ENCODE measurements at regions not wholly inside any gene's neighbourhood (a gene's known extent, or its start where the extent isn't known, plus 50 kb on each side); places are given as distances from the start of the nearest gene placed in this dataset.
"Not testable (repeated sequence)": the region's sequence is repeated elsewhere in the genome, so short reads cannot be mapped to it uniquely, and the experiment has no call there.

DNA sequence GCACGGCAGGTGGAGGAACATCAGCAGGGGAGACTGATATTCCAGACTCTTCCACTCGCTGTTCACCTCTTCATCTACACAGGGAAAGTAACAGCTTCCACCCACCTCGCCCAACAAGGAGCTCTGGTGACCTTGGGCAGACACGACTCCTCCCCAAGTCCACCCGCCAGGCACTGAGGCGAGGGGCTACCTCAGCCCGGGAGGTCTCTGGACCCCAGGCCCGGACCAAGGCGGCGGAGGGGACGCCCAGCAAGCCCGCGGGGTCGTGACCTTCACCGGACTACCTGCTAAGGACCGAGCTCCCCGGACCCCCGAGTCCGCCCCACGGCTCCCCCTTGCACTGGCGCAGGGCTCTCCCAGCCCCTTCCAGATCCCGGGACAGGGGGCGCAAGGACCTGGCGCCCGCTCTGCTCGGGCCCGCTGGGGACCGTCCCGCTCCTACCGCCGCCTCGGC is 70.2 kb upstream of the LPCAT1 start:
- WGBS, 3 donors: 6 to 15% (median 7%) methylated on average over 28 to 32 of the region's 32 CpGs
- no peaks in the 10 kb centered on the region for H3K9me3 ChIP-seq
- H3K36me3 ChIP-seq: no peaks in the 10 kb centered on the region
- H3K4me3 ChIP-seq: peak overlapping the region; percentile 56
- TF ChIP-seq EP300 (IDR thresholded peaks at IDR 0.05): no peak
- TF ChIP-seq, protein P1, sequence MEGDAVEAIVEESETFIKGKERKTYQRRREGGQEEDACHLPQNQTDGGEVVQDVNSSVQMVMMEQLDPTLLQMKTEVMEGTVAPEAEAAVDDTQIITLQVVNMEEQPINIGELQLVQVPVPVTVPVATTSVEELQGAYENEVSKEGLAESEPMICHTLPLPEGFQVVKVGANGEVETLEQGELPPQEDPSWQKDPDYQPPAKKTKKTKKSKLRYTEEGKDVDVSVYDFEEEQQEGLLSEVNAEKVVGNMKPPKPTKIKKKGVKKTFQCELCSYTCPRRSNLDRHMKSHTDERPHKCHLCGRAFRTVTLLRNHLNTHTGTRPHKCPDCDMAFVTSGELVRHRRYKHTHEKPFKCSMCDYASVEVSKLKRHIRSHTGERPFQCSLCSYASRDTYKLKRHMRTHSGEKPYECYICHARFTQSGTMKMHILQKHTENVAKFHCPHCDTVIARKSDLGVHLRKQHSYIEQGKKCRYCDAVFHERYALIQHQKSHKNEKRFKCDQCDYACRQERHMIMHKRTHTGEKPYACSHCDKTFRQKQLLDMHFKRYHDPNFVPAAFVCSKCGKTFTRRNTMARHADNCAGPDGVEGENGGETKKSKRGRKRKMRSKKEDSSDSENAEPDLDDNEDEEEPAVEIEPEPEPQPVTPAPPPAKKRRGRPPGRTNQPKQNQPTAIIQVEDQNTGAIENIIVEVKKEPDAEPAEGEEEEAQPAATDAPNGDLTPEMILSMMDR (IDR thresholded peaks at IDR 0.05): no peak
- TF ChIP-seq POLR2A (IDR thresholded peaks at IDR 0.05): no peak
- no peaks in the 10 kb centered on the region for H3K27me3 ChIP-seq
- peak overlapping the region; percentile 72 to 83 for H3K27ac ChIP-seq
- intact Hi-C loops (cut with DNase I): no loop called here
- H3K4me1 ChIP-seq (ENCODE audit: insufficient read depth): peaks cover 4% of the 10 kb centered on the region
- DNase-seq: peak; percentile 27 to 54 (median 43)

- DNase-seq; H3K27ac ChIP-seq; H3K9me3 ChIP-seq; H3K4me3 ChIP-seq; H3K27me3 ChIP-seq; H3K36me3 ChIP-seq; H3K4me1 ChIP-seq (ENCODE audit: insufficient read depth); intact Hi-C loops (cut with DNase I): not testable (repeated sequence)
- 90 to 92% (median 90%) methylated on average over 17 of the region's 17 CpGs for WGBS, 3 donors
These were observed 64.4 kb upstream of the LPCAT1 start for GRCh38 chr5:1588071-1588694.

DNA sequence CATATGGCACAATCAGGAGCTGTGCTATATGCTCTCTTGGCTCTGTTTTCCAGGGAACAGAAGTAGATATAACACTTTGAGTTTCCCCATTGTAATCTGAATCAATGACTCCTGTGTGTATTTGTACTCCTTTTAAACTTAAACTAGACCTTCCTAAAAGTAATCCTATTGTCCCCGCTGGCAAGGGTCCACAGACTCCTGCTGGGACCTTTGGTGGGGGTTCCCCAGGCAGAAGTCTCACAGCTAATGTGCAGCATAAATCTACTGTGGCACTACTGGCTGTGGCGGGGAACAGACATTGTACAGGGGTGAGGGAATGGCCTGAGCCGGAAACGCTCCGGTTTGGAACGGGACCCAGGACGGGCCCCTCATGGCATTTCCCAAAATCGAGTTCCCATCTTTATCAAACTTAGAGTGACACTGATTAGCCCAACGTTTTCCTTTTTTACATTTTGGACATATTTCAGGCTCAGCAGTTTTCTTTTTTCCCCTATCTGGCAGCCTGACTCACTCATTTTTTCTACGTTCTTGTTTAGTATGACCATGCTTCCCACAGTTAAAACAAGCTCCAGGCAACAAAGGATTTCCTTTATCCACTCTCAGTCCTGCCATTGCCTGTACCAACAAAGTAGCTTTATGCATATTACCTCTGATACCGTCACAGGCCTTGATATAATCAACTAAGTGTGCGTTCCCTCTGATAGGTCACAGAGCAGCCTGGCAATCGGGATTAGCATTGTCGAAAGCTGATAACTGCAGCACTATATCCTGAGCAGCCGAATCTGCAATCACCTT is 59.5 kb upstream of the LPCAT1 start:
- H3K9me3 ChIP-seq; H3K4me1 ChIP-seq (ENCODE audit: insufficient read depth); H3K27me3 ChIP-seq; H3K4me3 ChIP-seq; DNase-seq; intact Hi-C loops (cut with DNase I); H3K36me3 ChIP-seq; H3K27ac ChIP-seq: not testable (repeated sequence)
- WGBS, 3 donors: 91 to 93% (median 92%) methylated on average over 15 of the region's 15 CpGs

GRCh38 chr5:1579389-1579788 is 55.6 kb upstream of the LPCAT1 start:
- H3K27ac ChIP-seq; intact Hi-C loops (cut with DNase I); H3K27me3 ChIP-seq; DNase-seq; H3K4me1 ChIP-seq (ENCODE audit: insufficient read depth); H3K9me3 ChIP-seq; H3K4me3 ChIP-seq; H3K36me3 ChIP-seq: not testable (repeated sequence)
- 95 to 98% (median 96%) methylated on average over 5 of the region's 5 CpGs for WGBS, 3 donors

DNA sequence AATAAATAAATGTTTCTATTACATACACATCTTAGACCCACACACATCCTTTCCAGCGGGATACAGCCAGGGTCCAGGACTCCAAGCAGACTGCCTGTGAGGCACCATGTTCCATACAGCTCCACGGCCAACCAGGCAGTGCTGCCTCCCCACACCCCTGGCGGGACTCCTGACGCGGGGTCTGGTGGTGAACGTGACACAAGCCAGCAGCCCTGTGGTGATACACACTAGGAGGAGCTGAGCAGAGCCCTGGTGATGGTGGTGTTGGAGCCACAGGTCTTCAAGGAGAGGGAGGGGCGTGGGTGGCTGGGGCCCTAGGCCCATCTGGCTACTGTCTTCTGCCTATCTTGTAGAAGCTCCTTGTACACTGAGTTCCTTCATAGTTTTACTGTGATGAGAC is 53.1 kb upstream of the LPCAT1 start:
- H3K27me3 ChIP-seq; H3K4me3 ChIP-seq; H3K27ac ChIP-seq; H3K36me3 ChIP-seq; H3K9me3 ChIP-seq; intact Hi-C loops (cut with DNase I); DNase-seq; H3K4me1 ChIP-seq (ENCODE audit: insufficient read depth): not testable (repeated sequence)
- 78 to 89% (median 85%) methylated on average over 7 of the region's 7 CpGs for WGBS, 3 donors

- H3K9me3 ChIP-seq; intact Hi-C loops (cut with DNase I); H3K4me3 ChIP-seq; H3K4me1 ChIP-seq (ENCODE audit: insufficient read depth); H3K27ac ChIP-seq; H3K36me3 ChIP-seq; H3K27me3 ChIP-seq: not testable (repeated sequence)
- DNase-seq: peak in 1 of 5 donors; percentile 0
- WGBS, 3 donors: 91% methylated on average over 22 to 23 of the region's 25 CpGs
These were observed 52.4 kb upstream of the LPCAT1 start for GRCh38 chr5:1575991-1576714.

DNA sequence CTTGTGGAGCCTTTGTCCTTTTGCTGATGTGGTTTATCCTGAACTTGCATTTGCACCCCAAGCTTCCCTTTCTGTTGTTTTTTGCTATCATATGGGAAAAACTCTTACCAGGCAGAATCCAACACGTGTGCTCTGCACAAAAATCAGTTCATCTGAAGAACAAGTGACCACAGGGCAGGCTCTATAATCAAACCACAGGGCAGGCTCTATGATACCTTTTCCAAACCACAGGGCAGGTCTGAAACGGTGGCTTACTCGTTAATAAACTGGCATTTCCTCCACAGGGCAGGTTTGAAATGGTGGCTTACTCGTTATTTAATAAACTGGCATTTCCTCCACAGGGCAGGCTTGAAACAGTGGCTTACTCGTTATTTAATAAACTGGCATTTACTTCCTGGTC is 51.7 kb upstream of the LPCAT1 start:
- H3K27ac ChIP-seq; intact Hi-C loops (cut with DNase I); H3K9me3 ChIP-seq; H3K27me3 ChIP-seq; H3K36me3 ChIP-seq; H3K4me3 ChIP-seq; H3K4me1 ChIP-seq (ENCODE audit: insufficient read depth): not testable (repeated sequence)
- 76 to 85% (median 83%) methylated on average over 5 of the region's 5 CpGs for WGBS, 3 donors
- DNase-seq: peak in 1 of 5 donors; percentile 1

GRCh38 chr5:1574023-1574318 is 50.2 kb upstream of the LPCAT1 start:
- intact Hi-C loops (cut with DNase I); H3K27me3 ChIP-seq; H3K36me3 ChIP-seq; H3K4me3 ChIP-seq; H3K9me3 ChIP-seq; H3K27ac ChIP-seq; H3K4me1 ChIP-seq (ENCODE audit: insufficient read depth): not testable (repeated sequence)
- DNase-seq: peak in 1 of 5 donors; percentile 0
- 77 to 83% (median 78%) methylated on average over 6 to 9 of the region's 9 CpGs for WGBS, 3 donors

GRCh38 chr5:1573217-1574022 is 49.7 kb upstream of the LPCAT1 start:
- H3K4me3 ChIP-seq; H3K27me3 ChIP-seq; H3K4me1 ChIP-seq (ENCODE audit: insufficient read depth); H3K9me3 ChIP-seq; H3K27ac ChIP-seq; H3K36me3 ChIP-seq; intact Hi-C loops (cut with DNase I): not testable (repeated sequence)
- DNase-seq: peak in 1 of 5 donors; percentile 7
- WGBS, 3 donors: 76 to 84% (median 84%) methylated on average over 15 of the region's 15 CpGs
